ENCODE measurements at regions not wholly inside any gene's neighbourhood (a gene's known extent, or its start where the extent isn't known, plus 50 kb on each side); places are given as distances from the start of the nearest gene placed in this dataset.
"Not testable (repeated sequence)": the region's sequence is repeated elsewhere in the genome, so short reads cannot be mapped to it uniquely, and the experiment has no call there.

GRCh38 chr7:152539190-152539495 lies 103.3 kb upstream of the KMT2C start:
- not testable (repeated sequence) for DNase-seq

- not testable (repeated sequence) for DNase-seq
Measured at GRCh38 chr7:152538346-152539189, 102.8 kb upstream of the KMT2C start.

DNA sequence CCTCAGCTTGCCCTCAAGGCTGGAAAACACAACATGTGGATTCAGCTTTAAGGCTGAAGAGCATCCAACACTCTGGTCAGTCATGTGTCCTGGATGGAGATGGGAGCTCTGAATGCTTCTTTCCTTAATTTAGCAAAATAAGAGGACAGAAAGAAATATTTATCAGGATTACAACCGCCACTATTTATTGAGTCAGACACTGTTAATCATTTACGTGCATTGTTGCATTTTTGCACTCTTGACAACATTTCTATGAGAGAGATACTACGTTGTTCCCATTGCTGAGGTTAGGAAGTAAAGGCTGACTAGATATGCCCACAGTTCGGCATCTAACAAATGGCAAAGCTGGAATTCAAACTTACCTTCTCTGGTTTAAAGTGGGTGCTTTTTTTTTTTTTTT lies 101.8 kb upstream of the KMT2C start:
- DNase-seq: no peak

GRCh38 chr7:152528612-152529011 lies 92.8 kb upstream of the KMT2C start:
- DNase-seq: no peak

DNA sequence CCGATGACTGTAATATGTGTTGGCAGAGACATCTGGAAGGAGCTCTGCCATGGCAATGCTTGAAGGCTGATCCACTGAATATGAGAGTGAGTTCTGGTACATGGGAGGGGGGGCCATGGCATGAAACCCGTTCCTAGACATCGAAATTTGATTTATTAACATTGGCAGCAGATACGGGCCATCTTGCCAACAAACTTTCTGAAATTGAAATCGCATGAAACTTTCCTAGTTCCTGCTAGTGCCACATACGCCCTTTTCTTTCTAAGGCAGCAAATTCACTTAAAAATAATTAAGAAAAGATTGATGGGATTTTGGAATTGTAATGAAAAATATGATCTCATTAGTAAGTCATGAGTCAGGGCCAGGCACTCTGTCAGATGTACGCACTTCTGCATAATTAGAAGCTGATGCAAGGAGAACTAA lies 91.8 kb upstream of the KMT2C start:
- no peak for DNase-seq

DNA sequence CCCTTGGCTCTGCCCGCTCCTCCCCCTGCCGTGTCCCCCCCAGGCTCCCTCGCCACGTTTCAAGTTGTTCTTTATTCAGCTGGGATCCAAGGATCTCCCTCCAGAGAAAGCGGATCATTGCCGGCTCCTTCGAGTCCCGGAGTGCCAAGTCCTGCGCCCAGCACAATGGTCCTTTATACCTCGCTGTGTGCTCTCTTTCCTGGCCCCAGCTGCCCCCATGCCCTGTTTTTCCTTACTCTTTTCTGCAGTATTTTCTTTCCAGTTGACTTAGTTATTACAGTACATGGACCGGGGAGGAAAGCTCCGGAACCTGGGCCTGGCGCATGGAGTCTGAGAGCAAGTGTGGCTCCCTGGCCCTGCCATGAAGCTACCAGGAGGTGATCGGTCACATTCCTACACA lies 88.1 kb upstream of the KMT2C start:
- no peak for DNase-seq

GRCh38 chr7:152522571-152523067 lies 86.8 kb upstream of the KMT2C start:
- no peak for DNase-seq

DNA sequence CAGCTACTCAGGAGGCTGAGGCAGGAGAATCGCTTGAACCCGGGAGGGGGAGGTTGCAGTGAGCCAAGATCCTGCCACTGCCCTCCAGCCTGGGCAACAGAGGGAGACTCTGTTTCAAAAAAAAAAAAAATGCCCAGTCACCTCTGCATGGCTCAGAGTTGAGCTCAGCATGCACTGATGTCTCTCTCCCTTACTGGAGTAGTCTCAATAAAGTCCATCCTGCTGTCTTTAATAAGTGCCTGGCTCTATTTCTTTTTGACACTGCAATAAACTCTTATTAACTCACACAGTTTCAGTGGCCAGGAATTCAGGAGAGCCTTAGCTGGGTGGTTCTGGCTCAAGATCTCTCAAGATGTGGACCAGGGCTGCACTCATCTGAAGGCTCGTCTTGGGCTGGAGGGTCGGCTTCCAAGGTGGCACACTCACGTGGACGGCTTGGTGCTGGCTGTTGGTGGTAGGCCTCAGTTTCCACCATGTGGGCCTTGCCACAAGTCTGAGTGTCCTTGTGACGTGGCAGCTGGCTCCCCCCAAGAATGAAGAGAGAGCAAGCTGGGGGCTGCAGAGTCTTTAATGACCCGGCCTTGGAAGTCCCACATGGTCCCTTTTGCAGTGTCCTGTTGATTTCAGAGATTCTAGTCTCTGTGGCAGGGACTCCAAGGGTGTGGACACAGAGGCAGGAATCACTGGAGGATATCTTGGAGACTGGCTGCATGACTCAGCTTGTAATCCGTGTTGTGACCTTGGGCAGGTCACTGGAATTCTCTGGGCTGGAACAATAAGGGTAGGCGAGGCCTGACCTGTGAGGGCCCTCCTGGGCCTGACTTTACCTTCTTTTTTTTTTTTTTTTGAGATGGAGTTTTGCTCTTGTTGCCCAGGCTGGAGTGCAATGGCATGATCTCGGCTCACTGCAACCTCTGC lies 85.9 kb upstream of the KMT2C start:
- no peak for DNase-seq

DNA sequence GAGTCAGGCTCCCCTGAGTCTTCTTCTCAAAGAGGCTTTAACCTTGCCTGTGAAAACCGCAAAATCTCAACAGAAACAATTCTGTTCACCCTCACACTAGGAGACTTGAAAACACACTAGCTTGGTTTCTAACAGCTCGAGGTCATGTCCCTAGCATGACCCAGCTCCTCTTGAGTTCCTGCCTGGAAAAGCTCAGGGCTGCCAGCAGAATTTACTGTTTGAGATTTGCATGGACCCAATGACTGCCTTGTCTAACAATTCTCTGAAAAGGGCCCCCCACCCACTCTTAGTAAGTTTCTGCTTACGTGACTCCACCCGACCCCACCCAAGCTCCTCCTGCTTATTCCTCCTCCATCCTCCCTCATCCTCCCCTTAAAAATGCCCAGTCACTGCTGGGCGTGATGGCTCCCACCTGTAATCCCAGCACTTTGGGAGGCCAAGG lies 85.1 kb upstream of the KMT2C start:
- no peak for DNase-seq

DNA sequence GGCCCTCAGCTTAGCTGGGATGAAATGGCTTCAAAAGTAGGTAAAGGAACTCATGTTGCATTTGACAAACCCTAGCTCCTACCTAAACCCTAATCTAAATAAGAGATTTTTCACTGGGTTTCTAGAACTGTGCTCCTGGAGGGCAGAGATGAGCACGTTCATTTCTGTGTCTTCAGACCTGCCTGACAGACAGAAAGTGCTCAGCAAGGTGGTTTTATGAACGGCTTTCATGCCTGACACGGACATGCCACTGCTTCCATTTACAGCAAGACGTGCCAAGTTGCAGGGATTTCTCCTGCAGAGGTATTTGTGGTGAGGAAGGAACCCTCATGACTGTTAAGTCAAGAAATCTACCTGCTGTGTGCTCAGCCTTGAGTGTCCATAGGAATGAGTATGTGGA lies 83.5 kb upstream of the KMT2C start:
- no peak for DNase-seq

DNA sequence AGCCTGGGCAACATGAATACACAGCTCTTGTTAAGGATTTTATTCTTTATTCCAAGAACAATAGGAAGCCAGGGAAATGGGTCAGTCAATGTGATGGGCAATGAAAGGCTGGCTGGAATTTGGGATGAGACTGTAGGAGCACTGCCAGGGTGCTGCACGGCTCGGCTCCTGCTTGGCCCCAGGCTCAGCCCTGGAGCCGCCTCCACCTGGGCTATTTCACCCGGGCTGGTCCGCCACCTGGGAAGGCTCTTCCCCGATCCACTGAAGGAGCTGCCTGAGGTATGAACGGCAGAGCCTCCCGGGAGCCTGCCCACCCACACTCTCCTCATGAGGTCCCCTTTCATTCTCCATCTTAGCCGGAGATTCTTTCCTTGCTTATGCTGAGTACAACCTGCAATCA lies 80.4 kb upstream of the KMT2C start:
- DNase-seq: no peak

GRCh38 chr7:152515266-152515950 lies 79.6 kb upstream of the KMT2C start:
- not testable (repeated sequence) for DNase-seq

DNA sequence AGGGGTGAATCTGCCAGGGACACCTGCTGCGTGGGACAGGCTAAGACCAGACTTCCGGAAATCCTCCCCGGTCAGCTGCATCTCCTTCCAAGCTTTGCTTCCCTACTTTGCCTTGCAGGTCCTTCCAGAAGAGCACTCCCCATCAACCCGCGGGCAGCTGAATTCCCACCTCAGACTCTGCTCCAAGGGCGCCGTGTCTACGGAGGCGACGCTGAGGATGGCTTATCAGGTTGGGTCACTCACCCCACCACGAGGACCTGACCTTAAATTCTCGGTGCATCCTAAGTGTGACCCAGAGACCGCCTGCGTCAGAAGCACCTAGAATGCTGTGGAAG lies 78.9 kb upstream of the KMT2C start:
- no peak for DNase-seq

DNA sequence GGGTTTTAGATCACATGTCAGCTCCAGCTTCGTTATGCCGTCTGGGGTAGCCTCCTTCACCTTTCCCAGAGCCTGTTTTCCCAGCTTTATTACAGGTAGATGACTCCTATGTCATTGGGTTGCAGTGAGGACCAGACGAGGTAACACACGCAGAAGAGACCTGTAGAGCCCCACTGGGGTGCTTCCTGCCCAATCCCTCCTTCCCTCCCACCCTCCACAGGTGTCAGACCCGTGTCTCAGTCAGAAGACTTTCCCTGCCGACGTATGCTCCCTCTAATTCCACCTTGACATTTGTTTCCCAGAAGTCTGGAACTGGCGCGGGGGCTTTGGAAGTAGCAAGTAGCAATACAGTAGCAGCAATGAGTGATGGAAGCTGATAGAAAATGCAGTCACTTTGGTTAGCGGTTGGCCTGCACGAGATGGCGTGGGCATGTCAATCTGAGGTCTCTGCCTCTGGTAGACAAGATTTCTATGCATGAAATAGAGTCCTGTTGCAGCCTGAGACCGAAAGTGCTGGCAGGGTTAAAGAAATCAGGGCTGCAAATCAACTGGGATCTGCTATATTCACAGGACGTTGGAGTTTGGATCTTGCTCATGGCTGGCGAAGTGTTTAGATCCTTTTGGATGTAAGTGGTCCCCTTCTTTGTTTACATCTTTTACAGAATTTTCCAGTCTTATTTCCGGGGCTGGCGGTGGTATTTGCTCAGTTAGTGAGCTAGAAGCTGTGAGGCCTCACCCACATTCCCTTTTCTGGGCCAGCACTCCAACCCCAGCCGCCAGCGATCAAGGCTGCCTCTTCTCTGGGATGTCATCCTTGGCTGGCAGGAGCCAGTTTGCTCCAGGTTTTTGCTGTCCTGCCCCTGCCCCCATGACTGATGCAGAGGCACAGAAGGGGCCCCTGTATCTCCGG lies 78.3 kb upstream of the KMT2C start:
- DNase-seq: no peak

- DNase-seq: peak; percentile 7 to 37
Measured at GRCh38 chr7:152512706-152513105, 76.9 kb upstream of the KMT2C start.

GRCh38 chr7:152511736-152512135 lies 75.9 kb upstream of the KMT2C start:
- peak; percentile 42 to 63 for DNase-seq

DNA sequence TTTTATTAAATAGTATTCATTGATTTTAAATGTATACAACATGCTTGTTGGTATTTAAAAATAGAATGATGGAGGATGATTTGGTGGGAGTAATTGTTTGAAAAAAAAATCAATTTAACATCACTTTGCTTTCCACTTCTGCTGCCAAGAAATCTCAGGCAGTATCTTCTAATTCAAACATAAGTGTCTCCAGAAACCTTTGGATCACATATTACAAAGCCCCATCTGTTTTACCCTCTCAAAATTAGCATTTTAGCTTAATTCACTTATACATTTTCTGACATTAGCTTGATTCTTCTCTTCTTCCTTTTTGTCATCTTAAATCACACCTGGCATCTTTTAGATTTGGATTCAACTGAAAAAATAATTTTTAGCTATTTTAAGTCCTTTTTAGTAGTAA lies 72.9 kb upstream of the KMT2C start:
- DNase-seq: no peak

DNA sequence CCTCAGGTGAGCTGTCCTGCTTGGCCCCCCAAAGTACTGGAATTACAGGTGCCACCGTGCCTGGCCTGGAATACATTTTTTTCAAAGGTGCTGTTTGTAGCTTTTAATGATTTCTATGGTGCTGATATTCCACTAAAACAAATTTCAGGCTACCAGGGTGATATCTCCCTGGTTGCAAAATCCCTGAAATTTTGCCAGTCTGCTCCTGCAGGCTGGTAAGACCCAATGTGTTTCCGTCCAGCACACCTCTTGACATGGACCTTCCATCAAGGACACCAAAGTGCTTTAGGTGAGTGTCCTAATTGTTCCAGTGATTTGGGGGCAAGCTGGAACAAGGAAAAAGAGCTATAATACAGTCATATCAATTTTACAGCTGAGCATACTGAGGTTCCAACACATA lies 69.8 kb upstream of the KMT2C start:
- no peak for DNase-seq

- DNase-seq: no peak
Measured at GRCh38 chr7:152504816-152505215, 69.0 kb upstream of the KMT2C start.

DNA sequence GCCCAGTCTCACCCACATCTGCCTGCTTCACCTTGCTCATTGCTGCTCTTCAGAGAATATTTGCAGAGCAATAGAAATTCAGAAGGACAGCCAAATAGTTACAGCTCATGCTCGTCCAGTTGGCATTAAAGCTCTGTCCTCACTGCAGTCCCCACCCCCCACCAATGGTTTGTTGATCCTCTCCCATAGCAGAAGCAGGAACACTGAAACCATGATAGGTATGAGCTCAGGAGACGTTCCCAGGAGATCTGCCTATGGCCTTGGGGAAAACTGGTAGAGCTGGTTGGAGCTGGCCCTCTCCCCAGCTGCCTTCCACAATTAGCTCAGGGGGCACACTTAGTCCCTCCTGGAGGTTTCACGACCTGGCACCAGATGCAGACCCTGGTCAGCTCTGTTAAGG lies 68.6 kb upstream of the KMT2C start:
- no peak for DNase-seq

DNA sequence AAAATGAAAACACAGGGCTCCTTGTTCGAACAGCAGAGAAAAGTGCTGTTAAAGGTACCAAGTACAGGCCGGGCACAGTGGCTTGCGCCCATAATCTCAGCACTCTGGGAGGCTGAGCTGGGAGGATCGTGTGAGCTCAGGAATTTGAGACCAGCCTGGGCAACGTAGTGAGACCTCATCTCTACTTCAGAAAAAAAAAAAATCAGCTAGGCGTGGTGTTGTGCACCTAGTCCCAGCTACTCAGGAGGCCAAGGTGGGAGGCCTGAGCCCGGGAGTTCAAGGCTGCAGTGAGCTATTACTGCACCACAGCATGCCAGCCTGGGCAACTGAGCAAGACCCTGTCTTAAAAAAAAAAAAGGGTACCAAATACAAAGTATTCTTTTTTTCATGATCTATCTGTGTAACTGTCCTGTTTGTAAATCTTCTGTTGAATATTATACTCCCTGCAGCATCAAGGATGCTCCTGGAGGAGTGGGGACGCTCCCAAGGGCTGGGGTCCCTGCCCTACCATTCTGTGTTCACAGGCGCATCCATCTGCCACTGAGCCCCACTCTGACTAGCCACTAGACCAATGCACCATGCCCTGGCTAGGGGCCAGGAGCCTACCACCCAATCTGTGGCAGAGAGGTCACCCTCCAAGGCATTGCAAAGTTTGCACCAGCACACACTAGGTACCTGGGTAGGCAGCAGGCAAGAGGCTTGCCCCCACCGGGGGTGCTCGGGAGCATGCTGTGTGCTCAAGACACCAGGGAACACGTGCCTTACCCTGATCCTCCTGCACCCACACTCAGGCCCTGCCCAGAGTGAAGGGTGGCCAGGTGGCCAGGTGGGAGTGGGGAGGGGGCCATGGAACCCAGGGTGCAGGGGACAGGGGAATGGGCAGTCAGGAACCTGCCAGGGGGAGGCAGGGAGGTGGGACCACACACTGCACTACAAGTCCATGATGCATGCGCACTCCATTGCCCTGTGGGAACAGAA lies 67.3 kb upstream of the KMT2C start:
- DNase-seq: no peak

Data from inflammatory macrophage treated with lipopolysaccharide for 1 hour (primary cell).